Ecto neural progenitor cell (in vitro differentiated cells): ENCODE measurements at regions not wholly inside any gene's neighbourhood (a gene's known extent, or its start where the extent isn't known, plus 50 kb on each side); places are given as distances from the start of the nearest gene placed in this dataset.

Experiments
- DNase-seq: peaks from one replicate; pipeline ENCODE4 v3.0.0-alpha.2; 2018; ENCODE audit warnings: low spot score

DNA sequence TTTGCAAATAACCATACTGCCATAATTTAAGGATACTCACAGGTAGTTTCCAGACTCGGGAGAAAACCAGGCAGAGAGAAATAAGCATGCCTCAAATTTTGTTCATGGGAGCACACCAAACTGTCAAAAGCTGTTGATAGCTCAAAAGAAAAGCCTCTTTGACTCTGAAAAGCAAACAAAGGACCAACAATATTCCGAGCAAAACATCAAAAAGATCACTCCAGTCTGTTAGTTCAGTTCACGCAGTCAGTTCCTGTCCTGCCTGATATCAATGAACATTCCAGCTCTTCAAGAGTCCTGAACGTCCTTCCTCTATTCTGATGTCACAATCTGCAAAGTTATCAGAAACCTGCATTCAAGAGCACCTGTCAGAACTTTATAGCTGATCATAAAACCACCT, 78.7 kb downstream of the RRM2 start:
- DNase-seq: no peak

GRCh38 chr2:10202131-10202665, 79.7 kb downstream of the RRM2 start:
- no peak for DNase-seq

DNA sequence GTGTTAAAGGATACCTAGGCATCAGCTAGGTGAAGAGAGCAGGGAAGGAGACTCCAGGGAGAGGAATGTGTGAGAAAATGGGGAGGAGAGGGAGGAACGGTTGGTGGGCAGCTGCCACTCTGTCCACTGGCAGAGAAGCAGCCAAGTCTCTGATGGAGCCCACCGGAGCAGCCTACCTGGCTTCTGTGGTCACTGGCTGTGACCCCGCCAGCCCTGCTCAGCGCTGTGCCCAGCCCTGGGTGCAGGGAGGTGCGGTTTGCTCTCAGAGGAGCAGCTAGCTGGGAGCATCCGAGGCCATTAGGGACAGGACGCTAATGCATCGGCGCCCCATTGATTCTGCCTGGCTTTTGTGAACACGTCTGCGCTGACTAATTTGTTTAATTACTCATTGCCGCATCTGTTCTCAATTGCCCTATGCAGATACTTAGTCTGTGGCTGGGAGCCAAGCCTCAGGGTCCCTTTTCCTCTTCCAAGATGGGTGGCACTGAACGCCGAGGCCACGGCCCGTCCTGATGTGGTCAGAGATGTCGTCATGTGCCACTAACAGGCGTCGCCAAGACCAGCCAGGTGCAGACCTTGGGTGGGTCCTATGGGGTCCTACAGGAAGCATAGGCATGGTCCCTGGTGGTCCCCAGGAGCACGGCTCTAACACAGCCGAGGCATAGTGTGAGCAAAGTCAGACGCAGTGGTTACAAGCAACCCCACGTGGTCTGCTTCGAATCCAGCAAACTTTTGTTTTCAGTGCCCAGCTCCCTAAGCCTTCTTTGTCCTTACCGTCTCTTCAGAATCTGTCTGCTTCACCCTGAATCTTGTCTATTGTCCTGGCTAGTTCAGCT, 82.0 kb downstream of the RRM2 start:
- peak; percentile 55 for DNase-seq

DNA sequence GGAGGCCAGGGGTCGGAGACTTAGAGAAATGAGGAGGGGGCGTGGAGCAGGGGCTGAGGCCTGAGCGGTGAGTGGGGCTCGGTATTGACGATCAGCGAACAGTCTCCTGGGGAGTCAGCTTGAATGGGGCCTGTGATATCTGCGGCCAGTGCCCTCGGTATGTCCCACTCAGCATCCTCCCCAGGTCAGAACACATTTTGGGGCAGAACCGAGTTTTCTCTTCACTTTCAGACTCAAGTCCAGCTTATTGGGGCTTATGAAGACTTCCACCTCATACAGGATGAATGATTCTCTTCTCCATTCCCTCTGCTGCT, 82.6 kb downstream of the RRM2 start:
- no peak for DNase-seq

DNA sequence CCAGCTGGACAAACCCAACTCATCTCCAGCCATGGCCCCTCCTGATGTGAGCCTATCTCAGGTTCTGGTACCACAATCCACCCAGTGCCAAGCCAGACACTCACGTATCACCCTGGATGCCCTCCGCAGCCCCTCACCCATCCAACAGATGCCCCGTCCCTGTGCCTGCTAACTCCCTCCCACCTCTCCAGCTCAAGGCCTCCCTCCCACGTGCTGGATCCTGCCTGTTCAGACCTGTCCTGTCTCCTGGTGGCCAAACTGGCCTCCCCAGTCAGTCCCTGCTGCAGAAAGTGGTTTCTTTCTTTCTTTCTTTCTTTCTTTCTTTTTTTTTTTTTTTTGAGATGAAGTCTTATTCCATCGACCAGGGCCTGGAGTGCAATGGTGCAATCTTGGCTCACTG, 86.2 kb downstream of the RRM2 start:
- DNase-seq: no peak

DNA sequence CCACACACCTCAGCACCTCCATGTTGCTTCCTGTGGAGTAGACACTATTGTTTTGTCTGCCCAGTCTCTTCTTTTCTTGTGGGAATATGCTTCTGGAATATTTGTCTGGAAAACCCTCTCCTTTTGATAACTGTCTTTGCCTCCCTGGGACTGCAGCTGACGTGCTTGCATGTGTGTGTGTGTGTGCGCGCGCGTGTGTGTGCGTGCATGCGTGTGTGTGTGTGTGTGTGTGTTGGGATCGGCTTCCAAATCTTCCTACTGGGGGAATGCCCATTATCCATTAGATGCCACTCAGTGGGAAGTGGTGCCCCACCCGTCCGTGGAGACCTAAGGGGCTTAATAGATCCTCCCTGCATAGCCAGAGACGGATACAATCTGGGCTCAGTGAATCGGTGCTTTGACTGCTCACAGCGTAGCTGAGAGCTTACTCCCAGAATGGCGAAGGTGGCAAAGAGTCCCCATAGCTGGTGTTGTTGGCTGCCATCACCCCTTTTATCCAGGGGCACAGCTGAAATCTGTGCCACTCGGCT, 86.9 kb downstream of the RRM2 start:
- DNase-seq: no peak

DNA sequence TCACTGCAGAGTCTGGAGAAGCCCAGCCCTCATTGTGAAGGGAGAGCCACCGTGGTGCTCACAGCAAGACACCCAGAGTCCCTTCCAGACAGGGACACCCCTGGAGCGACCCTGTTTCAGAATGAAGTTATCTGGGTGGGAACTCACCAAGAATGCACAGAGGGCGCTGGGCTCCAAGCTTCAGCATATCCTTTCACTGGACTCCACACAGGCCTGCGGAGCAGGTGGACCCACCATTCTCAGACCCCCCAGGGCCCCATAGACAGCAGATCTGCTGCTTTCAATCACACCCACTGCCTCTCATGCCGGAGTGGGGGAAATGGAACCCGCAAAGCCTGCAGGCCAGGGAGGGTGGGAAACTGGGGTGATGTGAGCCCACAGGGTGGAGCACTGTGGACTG, 87.8 kb downstream of the RRM2 start:
- no peak for DNase-seq

DNA sequence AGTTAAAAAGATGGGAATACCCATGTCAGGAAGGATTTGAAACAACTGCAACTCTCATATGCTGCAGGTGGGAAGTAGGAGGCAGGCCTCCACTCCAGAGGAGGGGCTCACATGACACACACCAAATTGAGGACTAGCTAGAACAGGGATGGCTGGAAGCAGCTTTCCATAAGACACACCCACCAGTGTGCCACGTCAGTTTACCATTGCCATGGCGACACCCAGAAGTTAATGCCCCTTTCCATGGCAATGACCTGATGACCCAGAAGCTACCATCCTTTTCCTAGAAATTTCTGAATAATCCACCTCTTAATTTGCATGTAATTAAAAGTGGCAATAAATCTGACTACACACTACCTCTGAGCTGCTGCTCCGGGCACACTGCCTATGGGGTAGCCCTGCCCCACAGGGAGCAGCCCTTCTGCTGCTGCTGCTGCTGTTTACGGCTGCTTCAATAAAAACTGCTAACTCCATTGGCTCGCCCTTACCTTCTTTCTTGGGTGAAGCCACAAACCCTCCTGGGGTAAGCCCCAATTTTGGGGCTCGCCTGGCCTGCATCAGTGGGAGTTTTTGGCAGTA, 89.4 kb downstream of the RRM2 start:
- no peak for DNase-seq

- no peak for DNase-seq
Observed at GRCh38 chr2:10212827-10213226, 89.9 kb upstream of the HPCAL1 start.

DNA sequence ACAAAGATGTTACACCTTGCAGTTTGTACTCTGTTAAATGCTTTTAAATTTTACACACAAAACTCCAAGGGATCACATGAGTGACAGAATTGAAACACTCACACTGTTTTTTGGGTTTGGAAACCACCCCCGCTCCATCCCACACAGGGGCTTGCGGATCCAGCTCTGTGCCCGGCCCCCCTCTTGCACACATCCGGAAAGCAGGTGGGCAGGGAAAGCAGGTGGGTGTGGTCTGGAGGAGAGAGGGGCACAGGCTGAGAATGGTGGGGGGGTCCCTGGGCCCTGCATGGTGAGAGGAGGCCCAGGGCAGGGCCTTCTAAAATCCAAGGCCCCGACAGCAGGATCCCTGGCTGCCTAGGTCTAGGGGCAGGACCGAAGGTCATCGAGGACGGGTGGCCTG, 88.5 kb upstream of the HPCAL1 start:
- no peak for DNase-seq

GRCh38 chr2:10215393-10215935, 87.2 kb upstream of the HPCAL1 start:
- DNase-seq: no peak

DNA sequence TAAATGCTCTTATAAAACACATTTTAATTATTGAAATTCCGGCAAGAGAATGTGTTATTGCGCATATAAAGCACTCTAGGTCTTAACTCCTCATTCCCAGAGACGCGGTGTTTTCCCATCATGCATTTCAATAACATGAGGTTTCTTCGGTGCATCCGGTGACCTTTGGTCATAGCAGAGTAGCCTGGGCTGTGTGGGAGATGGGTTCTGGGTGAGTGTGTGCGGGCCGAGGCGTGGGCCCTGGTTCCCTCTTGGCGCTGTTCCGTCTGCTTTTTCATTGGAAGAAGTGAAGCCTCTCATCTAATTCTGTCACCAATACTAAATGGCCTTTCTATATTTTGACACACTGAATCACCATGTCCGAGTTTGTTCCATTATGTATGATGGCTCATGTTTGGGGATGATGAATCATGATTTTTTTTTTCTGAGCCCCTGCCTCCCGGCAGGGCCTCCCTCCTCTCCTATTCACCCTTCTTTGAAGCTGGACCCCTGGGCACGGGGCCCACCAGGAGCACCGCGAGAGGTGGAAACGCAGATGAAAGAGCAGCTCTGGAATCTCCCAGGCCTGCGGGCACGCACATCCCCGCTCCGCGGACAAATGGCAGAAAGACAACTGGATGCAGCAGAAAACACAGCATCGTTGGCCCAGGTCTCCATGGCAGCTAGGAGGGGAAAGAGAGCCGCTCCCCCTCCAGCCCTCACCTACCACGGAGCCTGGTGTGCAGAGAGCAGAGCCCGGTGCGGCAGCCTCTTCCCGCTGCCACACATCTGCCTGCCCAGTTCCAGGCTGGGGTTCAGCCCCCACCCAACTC, 85.8 kb upstream of the HPCAL1 start:
- DNase-seq: no peak

GRCh38 chr2:10217489-10218435, 84.9 kb upstream of the HPCAL1 start:
- no peak for DNase-seq

- no peak for DNase-seq
Observed at GRCh38 chr2:10220045-10220901, 82.4 kb upstream of the HPCAL1 start.

GRCh38 chr2:10220902-10221391, 81.8 kb upstream of the HPCAL1 start:
- no peak for DNase-seq

GRCh38 chr2:10221443-10221842, 81.3 kb upstream of the HPCAL1 start:
- no peak for DNase-seq

GRCh38 chr2:10221976-10222870, 80.5 kb upstream of the HPCAL1 start:
- no peak for DNase-seq

- no peak for DNase-seq
Observed at GRCh38 chr2:10223471-10223870, 79.2 kb upstream of the HPCAL1 start.
